Smooth muscle cell (in vitro differentiated cells): ENCODE measurements at regions not wholly inside any gene's neighbourhood (a gene's known extent, or its start where the extent isn't known, plus 50 kb on each side); places are given as distances from the start of the nearest gene placed in this dataset.
A peak's percentile ranks its signal among the peaks of the same experiment; 100 is the strongest.

Experiments used
- DNase-seq: peaks from one replicate; lab custom pipeline; 2025; ENCODE audit not compliant: unreplicated experiment; lab: John Stamatoyannopoulos, UW
- H2AFZ ChIP-seq: fragments of 200-600 bp; sonication (generic); 2 replicates; pipeline ENCODE4 v1.6.0; 2016; ENCODE audit warnings: antibody characterized with exemption, low read depth, mild to moderate bottlenecking
- H3F3A ChIP-seq: fragments of 200-600 bp; sonication (generic); 2 replicates; pipeline ENCODE4 v1.6.0; 2017; ENCODE audit warnings: antibody characterized with exemption, low read depth
- H3K27ac ChIP-seq: fragments of 200-600 bp; sonication (generic); 2 replicates; pipeline ENCODE4 v1.5.1; 2016; ENCODE audit warnings: low read depth, mild to moderate bottlenecking
- H3K27me3 ChIP-seq: fragments of 200-600 bp; sonication (generic); 2 replicates; pipeline ENCODE4 v1.6.1; 2016; ENCODE audit warnings: low read depth, mild to moderate bottlenecking
- H3K36me3 ChIP-seq: fragments of 200-600 bp; sonication (generic); 2 replicates; pipeline ENCODE4 v1.5.1; 2016; ENCODE audit warnings: low read depth
- H3K4me1 ChIP-seq: fragments of 200-600 bp; sonication (generic); 2 replicates; pipeline ENCODE4 v1.5.1; 2016; ENCODE audit warnings: low read depth
- H3K4me2 ChIP-seq: fragments of 200-600 bp; sonication (generic); 2 replicates; pipeline ENCODE4 v1.6.0; 2016; ENCODE audit warnings: mild to moderate bottlenecking
- H3K4me3 ChIP-seq: fragments of 200-600 bp; sonication (generic); 2 replicates; pipeline ENCODE4 v1.5.1; 2016; ENCODE audit warnings: mild to moderate bottlenecking
- H3K79me2 ChIP-seq: fragments of 200-600 bp; sonication (generic); 2 replicates; pipeline ENCODE4 v1.6.0; 2016; ENCODE audit warnings: low read depth, mild to moderate bottlenecking
- H3K9ac ChIP-seq: fragments of 200-600 bp; sonication (generic); 2 replicates; pipeline ENCODE4 v1.6.0; 2016; ENCODE audit warnings: low read depth
- H3K9me3 ChIP-seq: fragments of 200-600 bp; sonication (generic); replicated peaks from 2 replicates; pipeline ENCODE4 v1.5.1; 2016; ENCODE audit warnings: low read depth
- H4K20me1 ChIP-seq: fragments of 200-600 bp; sonication (generic); 2 replicates; pipeline ENCODE4 v1.6.0; 2016; ENCODE audit warnings: low read depth
- CTCF ChIP-seq: fragments of 200-600 bp; sonication (generic); IDR thresholded peaks from 2 replicates; pipeline ENCODE4 v1.5.1; 2017; ENCODE audit warnings: borderline replicate concordance, mild to moderate bottlenecking, antibody characterized with exemption; ENCODE audit not compliant: insufficient read depth, poor library complexity, severe bottlenecking
- WGBS: methylation state at CpG from one replicate; pipeline ENCODE4 v1.1.7; 2016; ENCODE audit warnings: low lambda C conversion rate; 5-methylcytosine and 5-hydroxymethylcytosine counted together

GRCh38 chr14:87067591-87067990 is 925.4 kb downstream of the GALC start:
- Histone ChIP-seq H3K27ac (no peak overlapping the region), H2AFZ (no peak overlapping the region), H3K4me1 (no peaks in the 10 kb centered on the region), H3K27me3 (no peaks in the 10 kb centered on the region), H3K9me3 (no peaks in the 10 kb centered on the region), H3K9ac (no peak overlapping the region), H3F3A (no peaks in the 10 kb centered on the region), H3K4me3 (no peak overlapping the region), H3K4me2 (no peak overlapping the region), H4K20me1 (no peaks in the 10 kb centered on the region), H3K36me3 (no peaks in the 10 kb centered on the region), H3K79me2 (no peaks in the 10 kb centered on the region)
- no peak for TF ChIP-seq CTCF
- DNase-seq: no peak
- 69% methylated on average over 11 of the region's 11 CpGs for WGBS

DNA sequence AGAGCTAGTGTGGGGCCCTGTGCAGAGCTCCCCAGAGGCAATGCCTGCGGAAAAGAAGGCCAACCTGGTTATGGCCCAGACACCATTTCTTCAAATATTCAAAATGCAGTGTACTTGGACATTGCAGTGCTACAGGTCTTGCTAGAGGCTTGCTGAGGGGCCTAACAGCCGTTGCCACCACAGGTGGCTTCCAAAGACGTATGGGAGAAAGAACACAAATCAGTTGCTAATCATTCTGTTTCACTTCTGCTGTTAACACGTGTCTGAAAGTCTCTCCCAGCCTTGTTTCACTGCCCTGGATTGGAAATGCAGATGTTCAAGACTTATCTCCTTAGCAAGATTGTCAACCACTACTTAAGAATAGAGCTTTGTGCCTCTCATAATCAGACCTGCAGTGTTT is 925.9 kb downstream of the GALC start:
- H3K36me3 ChIP-seq: no peaks in the 10 kb centered on the region
- TF ChIP-seq CTCF: no peak
- no peak overlapping the region for H3K27ac ChIP-seq
- DNase-seq: no peak
- no peak overlapping the region for H3K4me3 ChIP-seq
- H2AFZ ChIP-seq: no peak overlapping the region
- no peak overlapping the region for H3K9ac ChIP-seq
- H3K27me3 ChIP-seq: no peaks in the 10 kb centered on the region
- 72% methylated on average over 4 of the region's 4 CpGs for WGBS
- H3K79me2 ChIP-seq: no peaks in the 10 kb centered on the region
- no peaks in the 10 kb centered on the region for H3F3A ChIP-seq
- no peaks in the 10 kb centered on the region for H4K20me1 ChIP-seq
- H3K4me2 ChIP-seq: no peak overlapping the region
- H3K4me1 ChIP-seq: no peaks in the 10 kb centered on the region
- no peaks in the 10 kb centered on the region for H3K9me3 ChIP-seq

DNA sequence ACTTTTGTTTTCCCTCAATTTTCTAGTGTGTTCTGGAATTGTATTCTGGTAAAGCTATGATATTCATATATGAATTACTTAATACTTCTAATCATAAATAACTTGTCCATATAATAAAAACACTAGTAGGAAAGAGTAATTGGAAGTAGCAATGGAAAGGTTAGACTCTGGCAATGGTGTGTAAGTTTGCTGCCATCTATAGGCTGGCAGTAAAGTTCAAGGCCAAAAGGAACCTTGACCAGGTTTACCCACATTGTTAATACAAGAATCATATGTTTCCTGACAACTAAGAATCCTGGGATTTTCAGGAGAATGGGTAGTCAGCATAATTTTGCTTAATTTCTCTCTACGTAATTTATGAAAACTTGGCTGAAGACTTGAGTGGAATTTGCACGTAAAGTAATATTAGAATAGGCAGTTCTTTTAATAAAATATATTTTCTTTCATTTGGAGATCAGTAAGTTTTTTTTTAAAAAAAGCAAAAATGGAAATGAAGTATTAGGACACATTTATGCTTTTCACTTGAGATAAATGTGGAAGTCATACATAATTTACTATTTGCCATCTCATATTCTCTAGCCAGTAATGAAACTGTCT is 926.7 kb downstream of the GALC start:
- Histone ChIP-seq H3K79me2 (no peaks in the 10 kb centered on the region), H3K9ac (no peak overlapping the region), H3F3A (no peaks in the 10 kb centered on the region), H3K4me3 (no peak overlapping the region), H4K20me1 (no peaks in the 10 kb centered on the region), H3K4me1 (no peaks in the 10 kb centered on the region), H3K36me3 (no peaks in the 10 kb centered on the region), H3K4me2 (no peak overlapping the region), H3K27me3 (no peaks in the 10 kb centered on the region), H2AFZ (no peak overlapping the region), H3K9me3 (no peaks in the 10 kb centered on the region), H3K27ac (no peak overlapping the region)
- DNase-seq: no peak
- 96% methylated on average over 2 of the region's 2 CpGs for WGBS
- peak; percentile 49 for TF ChIP-seq CTCF

DNA sequence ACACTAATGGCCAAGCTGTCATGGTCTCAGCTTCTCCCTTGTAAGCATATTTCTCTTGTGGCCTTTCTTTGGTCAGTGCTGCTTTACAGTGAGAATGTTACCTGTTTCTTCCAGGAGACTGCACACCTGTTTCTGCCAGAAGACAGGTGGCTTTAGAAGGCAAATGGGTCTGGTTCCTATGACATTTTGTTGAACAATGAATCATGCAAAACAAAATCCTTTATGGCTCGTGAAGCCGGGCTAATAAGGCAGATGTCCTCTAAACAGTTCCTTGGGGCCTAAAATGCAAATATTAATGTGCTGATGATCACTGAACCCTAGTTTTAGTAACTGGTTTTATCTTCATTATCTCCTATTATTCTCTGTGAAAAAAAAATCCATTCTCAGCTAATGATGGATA is 927.6 kb downstream of the GALC start:
- H3K27ac ChIP-seq: no peak overlapping the region
- H4K20me1 ChIP-seq: no peaks in the 10 kb centered on the region
- no peaks in the 10 kb centered on the region for H3K9me3 ChIP-seq
- H2AFZ ChIP-seq: no peak overlapping the region
- no peaks in the 10 kb centered on the region for H3K27me3 ChIP-seq
- WGBS: 93% methylated on average over 2 of the region's 2 CpGs
- H3K4me3 ChIP-seq: no peak overlapping the region
- no peaks in the 10 kb centered on the region for H3K79me2 ChIP-seq
- DNase-seq: no peak
- no peaks in the 10 kb centered on the region for H3K4me1 ChIP-seq
- no peak overlapping the region for H3K4me2 ChIP-seq
- H3F3A ChIP-seq: no peaks in the 10 kb centered on the region
- TF ChIP-seq CTCF: no peak
- no peak overlapping the region for H3K9ac ChIP-seq
- no peaks in the 10 kb centered on the region for H3K36me3 ChIP-seq
